GM19397 (cell line): ENCODE measurements at regions not wholly inside any gene's neighbourhood (a gene's known extent, or its start where the extent isn't known, plus 50 kb on each side); places are given as distances from the start of the nearest gene placed in this dataset.
A peak's percentile ranks its signal among the peaks of the same experiment; 100 is the strongest.
"Not testable (repeated sequence)": the region's sequence is repeated elsewhere in the genome, so short reads cannot be mapped to it uniquely, and the experiment has no call there.

ENCODE experiments used
- ATAC-seq: cut with Tn5 transposase; IDR thresholded peaks from one replicate; pipeline ENCODE4 v1.9.1; 2021; ENCODE audit warnings: mild to moderate bottlenecking, moderate library complexity; ENCODE audit not compliant: unreplicated experiment

- ATAC-seq: no peak
These were observed 53.1 kb upstream of the BEND4 start for GRCh38 chr4:42205541-42205940.

DNA sequence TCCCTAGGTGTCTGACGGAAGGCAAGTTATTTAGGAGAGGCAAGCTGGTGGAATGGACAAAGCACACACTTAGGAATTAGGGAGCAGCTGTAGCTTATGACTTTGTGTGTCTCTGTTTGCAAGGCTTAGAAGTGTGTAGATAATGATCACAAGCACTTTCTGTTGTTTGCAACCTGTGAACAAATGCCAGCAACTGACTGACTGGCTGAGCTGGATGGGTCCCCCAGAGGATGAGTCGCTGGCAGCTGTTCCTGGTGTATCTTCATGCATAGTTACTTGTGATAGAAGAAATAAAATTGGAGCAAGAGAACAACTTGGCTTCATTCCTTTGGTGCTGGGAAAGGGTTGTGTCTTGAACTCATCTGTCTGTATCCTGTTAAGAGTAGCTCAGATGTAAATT, 64.2 kb upstream of the BEND4 start:
- ATAC-seq: no peak

- ATAC-seq: no peak
These were observed 72.8 kb upstream of the BEND4 start for GRCh38 chr4:42225286-42225685.

DNA sequence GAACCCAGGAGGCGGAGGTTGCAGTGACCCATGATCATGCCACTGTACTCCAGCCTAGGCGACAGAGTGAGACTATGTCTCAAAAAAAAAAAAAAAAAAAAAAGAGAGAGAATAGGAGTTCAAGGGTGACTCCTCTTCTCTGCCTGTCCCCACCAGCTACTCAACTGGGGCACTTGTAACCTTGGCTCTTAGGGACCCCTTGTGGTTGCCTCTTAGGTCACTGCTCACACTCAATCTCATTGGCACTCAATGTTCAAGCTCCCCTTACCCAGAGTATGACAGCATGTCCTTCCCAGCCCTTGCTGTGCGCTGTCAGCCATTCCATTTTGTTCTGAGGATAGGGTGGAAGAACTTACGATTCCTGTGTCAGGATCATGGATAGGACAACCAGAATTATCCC, 82.4 kb upstream of the BEND4 start:
- no peak for ATAC-seq

DNA sequence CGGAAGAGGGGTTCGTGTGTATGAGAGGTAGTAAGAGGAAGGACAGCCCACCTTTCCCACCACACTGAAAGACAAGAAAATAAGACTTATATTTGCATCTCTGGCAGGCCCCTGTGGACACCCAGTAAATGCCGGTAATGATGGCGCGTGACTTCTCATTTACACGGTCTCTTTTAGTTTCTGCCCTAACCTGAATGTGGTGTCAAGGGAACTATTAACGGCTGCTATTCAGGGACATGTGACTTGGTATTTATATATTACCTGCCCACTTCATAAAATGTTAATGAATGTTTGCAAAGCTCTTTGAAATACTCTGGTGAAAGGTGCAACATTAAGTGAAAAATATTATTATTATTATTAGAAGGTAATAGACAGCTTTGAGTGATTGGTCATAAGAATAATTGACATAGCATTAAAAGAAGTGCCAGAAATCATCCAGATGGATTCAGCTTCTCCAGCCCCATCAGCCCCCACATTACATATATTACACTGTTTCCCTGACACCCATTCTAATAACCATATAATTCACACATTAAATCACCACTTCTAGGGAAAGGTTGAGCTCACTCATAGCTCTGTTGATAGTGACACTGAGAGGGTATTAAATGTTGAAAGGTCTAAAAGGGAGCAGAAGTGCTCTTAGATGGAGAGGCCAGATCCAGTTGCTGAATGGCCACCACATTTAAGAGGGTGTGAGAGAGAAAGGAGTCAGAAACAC, 83.0 kb upstream of the BEND4 start:
- no peak for ATAC-seq

DNA sequence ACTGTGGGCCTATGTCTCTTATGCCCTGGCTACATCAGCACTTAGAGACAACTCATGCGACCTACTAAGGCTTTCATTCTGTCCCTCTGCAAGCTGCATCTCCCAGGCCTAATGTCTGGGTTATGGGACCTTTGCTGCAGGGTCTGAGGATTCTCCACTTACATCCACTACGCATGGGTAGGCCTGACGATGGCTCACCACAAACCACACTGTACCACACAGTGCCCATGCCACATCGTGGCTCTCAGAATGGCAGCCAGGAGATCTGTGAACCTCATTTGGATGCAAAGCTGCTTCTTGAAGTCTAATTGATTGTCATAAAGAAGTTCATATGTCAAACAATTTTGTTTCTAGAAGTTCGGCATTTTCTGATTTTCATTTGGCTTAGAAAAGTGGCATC, 84.6 kb upstream of the BEND4 start:
- ATAC-seq: no peak

GRCh38 chr4:42237451-42237850, 85.0 kb upstream of the BEND4 start:
- ATAC-seq: no peak

- no peak for ATAC-seq
These were observed 96.5 kb upstream of the BEND4 start for GRCh38 chr4:42248972-42249371.

GRCh38 chr4:42252315-42252714, 99.9 kb upstream of the BEND4 start:
- ATAC-seq: no peak

DNA sequence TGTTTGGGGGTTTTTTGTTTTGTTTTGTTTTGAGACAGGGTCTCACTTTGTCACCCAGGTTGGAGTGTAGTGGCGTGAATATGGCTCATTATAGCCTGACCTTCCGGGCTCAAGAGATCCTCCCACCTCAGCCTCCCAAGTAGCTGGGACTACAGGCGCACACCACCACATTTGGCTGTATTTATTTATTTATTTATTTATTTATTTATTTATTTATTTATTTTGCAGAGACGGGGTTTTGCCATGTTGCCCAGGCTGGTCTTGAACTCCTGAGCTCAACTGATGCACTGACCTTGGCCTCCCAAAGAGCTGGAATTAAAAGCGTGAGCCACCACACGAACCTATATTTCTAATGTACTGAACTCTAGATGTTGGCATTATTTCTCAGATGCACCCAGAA, 105.2 kb upstream of the BEND4 start:
- ATAC-seq: not testable (repeated sequence)

DNA sequence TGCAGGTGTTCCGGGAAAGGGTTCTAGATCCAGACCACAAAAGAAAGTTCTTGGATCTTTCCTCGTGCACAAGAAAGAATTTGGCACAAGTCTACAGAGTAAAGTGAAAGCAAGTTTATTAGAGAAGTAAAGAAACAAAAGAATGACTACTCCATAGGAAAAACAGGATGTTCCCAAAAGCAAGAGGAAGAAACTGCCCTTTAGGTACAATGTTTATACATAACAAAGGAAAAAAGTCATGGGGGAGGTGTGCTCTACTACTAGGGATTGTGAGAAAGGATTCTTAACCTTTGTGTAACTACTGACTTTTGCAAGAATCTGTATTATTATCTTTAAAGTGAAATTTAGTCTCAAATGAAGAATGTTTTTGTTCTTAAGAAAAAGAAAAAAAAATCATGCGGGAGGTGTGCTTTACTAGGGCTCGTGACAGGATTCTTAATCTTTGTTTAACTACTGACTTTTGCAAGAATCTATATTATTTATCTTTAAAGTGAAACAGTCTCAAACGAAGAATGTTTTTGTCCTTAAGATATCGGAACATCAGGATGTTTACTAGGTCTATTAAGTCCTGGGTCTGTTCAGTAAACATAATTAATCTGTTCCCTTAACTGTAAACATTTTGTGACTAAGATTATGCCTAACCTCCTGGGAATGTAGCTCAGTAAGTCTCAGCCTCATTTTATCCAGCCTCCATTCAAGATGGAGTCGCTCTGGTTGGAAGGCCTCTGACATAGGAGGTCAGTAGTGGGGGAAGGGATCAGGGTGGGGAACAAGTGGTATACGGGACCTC, 110.4 kb upstream of the BEND4 start:
- no peak for ATAC-seq

- ATAC-seq: no peak
These were observed 113.5 kb upstream of the BEND4 start for GRCh38 chr4:42265782-42266602.

DNA sequence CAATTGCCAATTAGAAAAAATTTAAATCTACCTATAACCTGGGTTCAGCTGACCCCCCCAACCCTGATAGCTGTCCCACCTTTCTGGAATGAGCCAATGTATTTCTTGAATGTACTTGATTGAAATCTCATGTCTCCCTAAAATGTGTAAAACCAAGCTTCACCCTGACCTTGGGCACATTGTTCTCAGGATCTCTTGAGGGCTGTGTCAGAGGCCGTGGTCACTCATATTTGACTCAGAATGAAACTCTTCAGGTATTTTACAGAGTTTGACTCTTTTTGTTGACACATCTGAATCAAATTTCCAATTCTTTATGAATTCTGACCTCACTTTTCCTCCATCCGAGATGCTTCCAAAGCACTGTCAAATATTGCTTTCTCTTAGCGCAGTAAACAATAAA, 115.3 kb upstream of the BEND4 start:
- no peak for ATAC-seq

GRCh38 chr4:42268824-42269223, 116.4 kb upstream of the BEND4 start:
- ATAC-seq: no peak

GRCh38 chr4:42271096-42271495, 118.6 kb upstream of the BEND4 start:
- ATAC-seq: no peak

DNA sequence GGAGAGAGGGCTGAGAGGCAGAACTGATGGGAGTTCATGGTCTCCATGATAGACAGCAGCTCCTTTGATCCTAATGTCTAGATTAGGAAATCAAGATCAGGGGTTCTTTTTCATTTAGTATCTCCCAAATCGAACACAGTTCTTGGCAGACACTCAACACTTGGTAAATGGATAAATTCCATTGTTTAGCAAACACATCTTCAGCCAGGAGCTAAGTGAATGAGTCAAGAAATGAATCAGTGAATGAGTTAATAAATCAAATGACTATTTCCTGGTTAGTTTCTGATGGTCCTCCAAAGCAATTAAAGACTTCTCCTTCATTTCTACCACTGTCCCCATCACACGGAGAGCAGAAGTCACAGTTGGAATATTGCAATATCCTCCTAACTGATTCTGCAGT, 120.0 kb upstream of the SHISA3 start:
- ATAC-seq: no peak

DNA sequence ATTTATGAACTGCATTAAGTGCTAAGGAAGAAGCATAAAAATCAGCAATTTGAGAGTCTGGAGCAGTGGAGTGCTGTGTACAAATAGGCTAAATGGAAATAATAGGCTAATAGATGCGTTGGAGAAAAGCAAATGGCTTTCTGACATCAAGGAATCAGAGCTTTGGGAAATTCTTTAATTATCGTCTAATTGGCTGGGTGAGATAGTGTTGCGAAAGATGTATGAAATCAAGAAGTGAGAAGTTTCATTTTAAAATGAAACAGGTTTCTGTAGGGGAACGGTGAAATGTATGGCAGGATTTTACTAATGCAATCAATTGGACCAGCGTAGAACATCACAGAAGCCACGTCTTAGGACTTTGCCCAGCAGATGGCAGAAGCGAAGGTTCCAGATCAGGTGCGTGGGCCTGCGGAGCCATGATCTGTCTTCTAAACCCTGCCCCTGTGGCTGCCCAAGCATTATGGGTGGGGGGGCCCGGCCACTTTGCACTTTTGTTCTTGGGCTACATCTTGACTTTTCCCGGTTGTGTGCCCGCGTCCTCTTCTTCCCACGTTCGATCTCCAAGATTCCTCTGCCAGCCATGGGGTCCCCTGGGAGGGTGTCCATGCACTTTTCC, 118.5 kb upstream of the SHISA3 start:
- no peak for ATAC-seq

DNA sequence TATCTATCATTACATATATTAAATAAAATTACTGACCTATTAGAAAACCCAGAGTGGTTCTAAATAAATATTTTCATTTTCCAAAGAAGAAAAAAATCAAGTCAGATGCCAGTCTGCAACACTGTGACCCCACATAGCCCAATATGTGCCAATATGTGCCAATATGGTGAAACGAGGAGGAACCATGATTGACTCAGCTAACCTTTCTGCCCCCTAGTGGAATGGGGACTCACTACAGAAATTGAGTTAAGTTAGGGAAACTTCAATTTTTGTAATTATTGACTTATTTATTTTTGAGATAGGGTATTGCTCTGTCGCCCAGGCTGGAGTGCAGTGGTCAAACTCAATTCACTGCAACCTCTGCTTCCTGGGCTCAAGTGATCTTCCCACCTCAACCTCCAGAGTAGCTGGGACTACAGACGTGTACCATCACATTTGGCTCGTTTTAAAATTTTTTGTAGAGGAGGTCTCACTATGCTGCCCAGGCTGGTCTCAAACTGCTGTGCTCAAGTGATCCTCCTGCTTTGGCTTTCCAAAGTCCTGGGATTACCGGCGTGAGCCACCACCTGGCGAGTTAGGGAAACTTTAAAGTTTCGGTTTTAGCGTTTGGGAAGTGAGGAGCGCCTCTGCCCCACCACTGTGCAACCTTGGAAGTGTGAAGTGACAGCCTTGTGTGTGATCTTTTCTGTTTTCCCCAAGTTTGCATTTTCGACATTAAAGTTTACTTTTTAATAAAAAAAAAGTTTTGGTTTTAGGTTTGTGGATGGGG, 116.8 kb upstream of the SHISA3 start:
- no peak for ATAC-seq

- peak; percentile 72 for ATAC-seq
These were observed 115.8 kb upstream of the SHISA3 start for GRCh38 chr4:42281324-42282020.
